ENCODE measurements at regions not wholly inside any gene's neighbourhood (a gene's known extent, or its start where the extent isn't known, plus 50 kb on each side); places are given as distances from the start of the nearest gene placed in this dataset.

GRCh38 chr14:87286826-87287225, 706.2 kb downstream of the GALC start:
- Histone ChIP-seq H3K4me3 (ENCODE audit: insufficient read depth, low read depth, low read length) (no peak overlapping the region), H3K79me1 (ENCODE audit: low read depth in 1 of 2, low read length in 2 of 2) (no peaks in the 10 kb centered on the region), H4K91ac (ENCODE audit: insufficient read depth, low read depth, low read length) (no peak overlapping the region), H3K36me3 (ENCODE audit: control insufficient read depth, insufficient read depth, low read length) (no peaks in the 10 kb centered on the region), H3K4me2 (ENCODE audit: low read depth, low read length) (no peak overlapping the region), H3K56ac (ENCODE audit: extremely low read depth, insufficient read depth, low read length) (no peak overlapping the region), H4K20me1 (ENCODE audit: insufficient read depth, low read length) (no peaks in the 10 kb centered on the region), H3K9me3 (ENCODE audit: control insufficient read depth, insufficient read depth, low read length) (0 out of 2 replicates have a peak, but pooled peaks cover 2% of the 10 kb centered on the region), H3K4ac (ENCODE audit: low read depth, low read length) (no peak overlapping the region), H2BK5ac (ENCODE audit: low read depth, low read length, poor library complexity, severe bottlenecking) (no peak overlapping the region), H4K8ac (ENCODE audit: low read depth in 2 of 2, low read length in 2 of 2) (no peak overlapping the region), H3K9ac (ENCODE audit: low read depth, low read length) (no peak overlapping the region), H2AK5ac (ENCODE audit: low read depth, low read length) (no peak overlapping the region), H3K9me1 (ENCODE audit: insufficient read depth, low read length) (no peaks in the 10 kb centered on the region), H2AK9ac (replicated peaks; ENCODE audit: low read depth, low read length, poor library complexity) (no peak overlapping the region), H2BK20ac (ENCODE audit: low read depth, low read length) (no peak overlapping the region), H3K27me3 (ENCODE audit: control insufficient read depth, insufficient read depth, low read length) (no peaks in the 10 kb centered on the region), H2AFZ (replicated peaks; ENCODE audit: low read length, poor library complexity) (no peak overlapping the region), H3K4me1 (ENCODE audit: control insufficient read depth, insufficient read depth, low read length) (no peaks in the 10 kb centered on the region), H2BK120ac (ENCODE audit: low read depth, low read length) (no peak overlapping the region), H2BK15ac (ENCODE audit: low read depth, low read length) (no peak overlapping the region), H3K14ac (replicated peaks; ENCODE audit: low read depth, low read length) (no peak overlapping the region), H4K5ac (ENCODE audit: low read depth, low read length) (no peak overlapping the region), H3K18ac (ENCODE audit: low read depth, low read length) (no peak overlapping the region), H3K27ac (ENCODE audit: insufficient read depth, low read length) (no peak overlapping the region), H3K23ac (ENCODE audit: low read depth, low read length) (no peak overlapping the region)
- BruUV-seq (replicated peaks) = no TSS peak
- no peak for ATAC-seq (ENCODE audit: low read depth)
- in situ Hi-C loops (cut with MboI; ENCODE audit: low sequenced_read_pairs) (no loop called here), dilution Hi-C loops (cut with HindIII; ENCODE audit: low sequenced_read_pairs, unreplicated experiment) (no loop called here), intact Hi-C loops (cut with micrococcal nuclease) (no loop called here)
- no CpG with 5 or more reads among the region's 1 CpG for WGBS, 2 experiments (ENCODE audit: extremely low coverage in 2 of 2, insufficient read length in 1 of 2)
- POLR2A ChIA-PET (ENCODE audit: unreplicated experiment) = no interaction called here
- no peak for TF ChIP-seq MAZ (IDR thresholded peaks at IDR 0.05; ENCODE audit: borderline replicate concordance, low read depth, low read length)
- no peak for TF ChIP-seq RCOR1 (IDR thresholded peaks at IDR 0.05; ENCODE audit: insufficient replicate concordance, low read length)
- no peak for TF ChIP-seq CEBPB (IDR thresholded peaks at IDR 0.05; ENCODE audit: low read depth, low read length)
- no peak for TF ChIP-seq BHLHE40 (IDR thresholded peaks at IDR 0.05; ENCODE audit: low read depth, low read length)
- TF ChIP-seq ELK1 (IDR thresholded peaks at IDR 0.05; ENCODE audit: borderline replicate concordance, low read depth, low read length) = no peak
- TF ChIP-seq MAFK (IDR thresholded peaks at IDR 0.05; ENCODE audit: low read depth, low read length) = no peak
- TF ChIP-seq MXI1 (IDR thresholded peaks at IDR 0.05; ENCODE audit: borderline replicate concordance, low read depth, low read length) = no peak
- no peak for TF ChIP-seq USF2 (IDR thresholded peaks at IDR 0.05; ENCODE audit: low read depth, low read length)
- TF ChIP-seq NFE2L2 (IDR thresholded peaks at IDR 0.05; ENCODE audit: low read depth, low read length) = no peak
- CTCF ChIA-PET = interaction anchor here (0.9 kb wide), 1 partner anchor 17 kb away, joined by 3 read pairs; no protein-coding TSS in a partner anchor
- no peak for DNase-seq

Data from IMR-90 (cell line).